Breast epithelium (tissue), 4 donors: ENCODE measurements at regions not wholly inside any gene's neighbourhood (a gene's known extent, or its start where the extent isn't known, plus 50 kb on each side); places are given as distances from the start of the nearest gene placed in this dataset.

Source experiments
- DNase-seq, 2 donors: peaks; one replicate each; pipeline ENCODE4 v3.0.0-alpha.2; 2019; ENCODE audit warnings: low spot score in 2 of 2
- H3K27ac ChIP-seq, 2 donors: fragments of 200-600 bp; sonication (generic) in 1 of 2; one replicate each; pipeline ENCODE4 v1.5.1; 2016 to 2019; ENCODE audit warnings: mild to moderate bottlenecking in 1 of 2
- H3K27me3 ChIP-seq, 2 donors: fragments of 200-600 bp; sonication (generic) in 1 of 2; one replicate each; pipeline versions ENCODE4 v1.5.1 to v1.6.0; 2017 to 2019; ENCODE audit warnings: control low read depth in 1 of 2, mild to moderate bottlenecking in 1 of 2
- H3K36me3 ChIP-seq: fragments of 200-600 bp; one replicate; pipeline ENCODE4 v1.5.1; 2019
- H3K4me1 ChIP-seq, 2 donors: fragments of 200-600 bp; sonication (generic); one replicate each; pipeline ENCODE4 v1.5.1; 2016 to 2019; ENCODE audit warnings: control low read depth in 1 of 2
- H3K4me3 ChIP-seq, 3 donors: fragments of 200-600 bp; sonication (generic); 1 replicate in 2 of 3; 2 replicates in 1 of 3; pipeline ENCODE4 v1.5.1; 2016 to 2019; ENCODE audit warnings: mild to moderate bottlenecking in 3 of 3, moderate library complexity in 2 of 3
- H3K9me3 ChIP-seq, 2 donors: fragments of 200-600 bp; sonication (generic) in 1 of 2; one replicate each; pipeline ENCODE4 v1.5.1; 2016 to 2019; ENCODE audit warnings: control low read depth in 1 of 2
- CTCF ChIP-seq, 3 donors: fragments of 450-650 bp; IDR thresholded peaks; one replicate each; pipeline ENCODE4 v1.5.1; 2016 to 2017; ENCODE audit warnings: antibody characterized with exemption in 3 of 3, mild to moderate bottlenecking in 3 of 3, moderate library complexity in 3 of 3
- POLR2A ChIP-seq: fragments of 450-650 bp; IDR thresholded peaks from one replicate; pipeline ENCODE4 v1.6.1; 2016; ENCODE audit warnings: antibody characterized with exemption, mild to moderate bottlenecking, moderate library complexity
- POLR2AphosphoS5 ChIP-seq, 3 donors: sonication (generic); formaldehyde crosslinking; IDR thresholded peaks; one replicate each; pipeline ENCODE4 v1.6.1; 2017; ENCODE audit warnings: antibody characterized with exemption in 3 of 3
- intact Hi-C: fragments of 100-400 bp; cut with DNase I; formaldehyde crosslinking; loops from one replicate; pipeline ENCODE4 v1.15.1; 2023; ENCODE audit warnings: low total_unique reads

- Histone ChIP-seq H3K36me3 (no peaks in the 10 kb centered on the region), H3K27ac (no peak overlapping the region), H3K9me3 (no peaks in the 10 kb centered on the region), H3K4me1 (no peaks in the 10 kb centered on the region), H3K4me3 (no peak overlapping the region), H3K27me3 (no peaks in the 10 kb centered on the region)
- no peak for DNase-seq
- intact Hi-C loops: no loop called here
- no peak for TF ChIP-seq CTCF (IDR thresholded peaks at IDR 0.05)
- TF ChIP-seq POLR2A: no peak
- TF ChIP-seq POLR2AphosphoS5 (IDR thresholded peaks at IDR 0.05): no peak
Measured at GRCh38 chr3:35492841-35493240, 146.5 kb upstream of the ARPP21 start.

GRCh38 chr3:35498506-35499210, 140.7 kb upstream of the ARPP21 start:
- no peaks in the 10 kb centered on the region for H3K9me3 ChIP-seq
- TF ChIP-seq CTCF (IDR thresholded peaks at IDR 0.05): no peak
- no peak for TF ChIP-seq POLR2AphosphoS5 (IDR thresholded peaks at IDR 0.05)
- no peak for TF ChIP-seq POLR2A
- H3K4me3 ChIP-seq: no peak overlapping the region
- intact Hi-C loops: no loop called here
- no peaks in the 10 kb centered on the region for H3K36me3 ChIP-seq
- no peak for DNase-seq
- no peaks in the 10 kb centered on the region for H3K27me3 ChIP-seq
- H3K4me1 ChIP-seq: no peaks in the 10 kb centered on the region
- no peak overlapping the region for H3K27ac ChIP-seq

GRCh38 chr3:35500641-35501350, 138.5 kb upstream of the ARPP21 start:
- H3K9me3 ChIP-seq: no peaks in the 10 kb centered on the region
- H3K4me1 ChIP-seq: no peaks in the 10 kb centered on the region
- no peaks in the 10 kb centered on the region for H3K36me3 ChIP-seq
- DNase-seq: no peak
- H3K27me3 ChIP-seq: no peaks in the 10 kb centered on the region
- no peak overlapping the region for H3K4me3 ChIP-seq
- intact Hi-C loops: no loop called here
- H3K27ac ChIP-seq: no peak overlapping the region
- TF ChIP-seq CTCF (IDR thresholded peaks at IDR 0.05) (no peak), POLR2AphosphoS5 (IDR thresholded peaks at IDR 0.05) (no peak)

GRCh38 chr3:35502699-35503098, 136.6 kb upstream of the ARPP21 start:
- H3K4me1 ChIP-seq: no peaks in the 10 kb centered on the region
- H3K36me3 ChIP-seq: no peaks in the 10 kb centered on the region
- H3K9me3 ChIP-seq: no peaks in the 10 kb centered on the region
- TF ChIP-seq POLR2AphosphoS5 (IDR thresholded peaks at IDR 0.05) (no peak), POLR2A (no peak), CTCF (IDR thresholded peaks at IDR 0.05) (no peak)
- intact Hi-C loops: no loop called here
- no peaks in the 10 kb centered on the region for H3K27me3 ChIP-seq
- H3K27ac ChIP-seq: no peak overlapping the region
- no peak overlapping the region for H3K4me3 ChIP-seq
- no peak for DNase-seq

GRCh38 chr3:35505181-35505580, 134.1 kb upstream of the ARPP21 start:
- Histone ChIP-seq H3K27ac (no peak overlapping the region), H3K27me3 (no peaks in the 10 kb centered on the region), H3K4me3 (no peak overlapping the region), H3K4me1 (no peaks in the 10 kb centered on the region), H3K9me3 (no peaks in the 10 kb centered on the region), H3K36me3 (no peaks in the 10 kb centered on the region)
- DNase-seq: no peak
- intact Hi-C loops: no loop called here
- TF ChIP-seq CTCF (IDR thresholded peaks at IDR 0.05) (no peak), POLR2AphosphoS5 (IDR thresholded peaks at IDR 0.05) (no peak), POLR2A (no peak)
